ENCODE measurements at regions not wholly inside any gene's neighbourhood (a gene's known extent, or its start where the extent isn't known, plus 50 kb on each side); places are given as distances from the start of the nearest gene placed in this dataset.
"Not testable (repeated sequence)": the region's sequence is repeated elsewhere in the genome, so short reads cannot be mapped to it uniquely, and the experiment has no call there.

DNA sequence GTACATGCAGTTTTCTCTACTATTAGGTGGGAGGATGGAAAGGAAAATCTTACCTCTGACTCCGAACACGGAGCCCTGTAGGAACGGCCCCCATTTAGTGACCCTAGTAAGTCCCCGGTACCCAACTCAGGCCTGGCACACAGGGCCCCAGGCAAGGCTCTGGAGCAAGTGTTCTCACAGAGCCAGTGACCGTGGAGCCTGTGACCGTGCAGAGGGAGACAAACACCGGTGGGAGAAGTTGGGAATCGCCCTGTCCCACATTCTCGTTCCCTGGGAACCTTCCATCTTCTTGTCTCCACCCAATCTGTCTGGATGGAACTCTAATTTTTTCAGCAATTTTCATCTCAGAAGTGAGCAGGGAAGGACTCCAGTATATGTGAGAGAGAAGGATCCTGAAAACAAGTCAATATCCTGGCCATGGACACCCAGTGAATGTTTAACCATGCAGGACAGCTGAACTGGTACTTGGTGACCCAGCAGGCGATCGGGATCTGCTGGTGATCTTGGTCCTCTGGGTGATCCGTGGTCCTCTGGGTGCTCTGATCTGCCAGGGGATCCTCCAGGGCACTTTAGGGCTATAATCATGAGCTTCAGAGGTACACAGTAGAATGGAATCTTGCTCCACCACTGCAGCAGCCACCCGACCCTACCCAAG is 348.6 kb upstream of the ID2 start:
- no peak overlapping the region for H3K4me3 Mint-ChIP-seq
- no peaks in the 10 kb centered on the region for H3K27me3 Mint-ChIP-seq (ENCODE audit: low read depth)
- no peak for DNase-seq
- CTCF ChIA-PET = no interaction called here
- no peaks in the 10 kb centered on the region for H3K36me3 Mint-ChIP-seq (ENCODE audit: low read depth)
- peaks cover 15% of the 10 kb centered on the region for H3K4me1 Mint-ChIP-seq (ENCODE audit: low read depth)
- intact Hi-C loops (cut with micrococcal nuclease) = loop anchor here (2.0 kb wide), 1 partner anchor 137 kb away; no protein-coding TSS in a partner anchor
- no peaks in the 10 kb centered on the region for H3K9me3 Mint-ChIP-seq
- H3K27ac Mint-ChIP-seq = no peak overlapping the region

DNA sequence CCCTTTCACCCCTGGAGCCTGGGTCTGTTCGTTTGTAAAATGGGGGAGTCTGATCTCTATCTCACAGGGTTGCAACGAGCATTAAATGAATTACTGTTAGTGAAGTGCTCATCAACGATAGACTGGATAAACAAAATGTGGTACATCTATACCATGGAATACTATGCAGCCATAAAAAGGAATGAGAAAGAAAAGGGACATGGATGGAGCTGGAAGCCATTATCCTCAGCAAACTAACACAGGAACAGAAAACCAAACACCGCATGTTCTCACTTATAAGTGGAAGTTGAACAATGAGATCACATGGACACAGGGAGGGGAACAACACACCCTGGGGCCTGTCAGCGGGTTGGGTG is 348.0 kb upstream of the ID2 start:
- H3K36me3 Mint-ChIP-seq (ENCODE audit: low read depth); DNase-seq; H3K4me3 Mint-ChIP-seq; H3K27ac Mint-ChIP-seq; H3K9me3 Mint-ChIP-seq; H3K27me3 Mint-ChIP-seq (ENCODE audit: low read depth): not testable (repeated sequence)
- intact Hi-C loops (cut with micrococcal nuclease) = loop anchor here (2.0 kb wide), 1 partner anchor 137 kb away; no protein-coding TSS in a partner anchor
- CTCF ChIA-PET = interaction anchor here (0.6 kb wide), 1 partner anchor 1763 kb away, joined by 5 read pairs; no protein-coding TSS in a partner anchor
- H3K4me1 Mint-ChIP-seq (ENCODE audit: low read depth) = peaks cover 17% of the 10 kb centered on the region

GRCh38 chr2:8334866-8335325 is 347.0 kb upstream of the ID2 start:
- H3K27me3 Mint-ChIP-seq (ENCODE audit: low read depth) = no peaks in the 10 kb centered on the region
- intact Hi-C loops (cut with micrococcal nuclease) = no loop called here
- CTCF ChIA-PET = no interaction called here
- H3K9me3 Mint-ChIP-seq = no peaks in the 10 kb centered on the region
- no peak overlapping the region for H3K4me3 Mint-ChIP-seq
- peaks cover 15% of the 10 kb centered on the region for H3K4me1 Mint-ChIP-seq (ENCODE audit: low read depth)
- no peak for DNase-seq
- no peaks in the 10 kb centered on the region for H3K36me3 Mint-ChIP-seq (ENCODE audit: low read depth)
- no peak overlapping the region for H3K27ac Mint-ChIP-seq

- no peak for DNase-seq
- no peaks in the 10 kb centered on the region for H3K9me3 Mint-ChIP-seq
- no peak overlapping the region for H3K4me3 Mint-ChIP-seq
- no peaks in the 10 kb centered on the region for H3K27me3 Mint-ChIP-seq (ENCODE audit: low read depth)
- no peak overlapping the region for H3K27ac Mint-ChIP-seq
- CTCF ChIA-PET = interaction anchor here (0.6 kb wide), 1 partner anchor 594 kb away, joined by 3 read pairs; no protein-coding TSS in a partner anchor
- H3K36me3 Mint-ChIP-seq (ENCODE audit: low read depth) = no peaks in the 10 kb centered on the region
- H3K4me1 Mint-ChIP-seq (ENCODE audit: low read depth) = peaks cover 15% of the 10 kb centered on the region
- intact Hi-C loops (cut with micrococcal nuclease) = loop anchor here (2.0 kb wide), 1 partner anchor 207 kb away; no protein-coding TSS in a partner anchor
These were observed 346.1 kb upstream of the ID2 start for GRCh38 chr2:8335801-8336200.

- no peaks in the 10 kb centered on the region for H3K27me3 Mint-ChIP-seq (ENCODE audit: low read depth)
- peaks cover 15% of the 10 kb centered on the region for H3K4me1 Mint-ChIP-seq (ENCODE audit: low read depth)
- intact Hi-C loops (cut with micrococcal nuclease) = loop anchor here (1.0 to 2.0 kb wide), 3 partner anchors 35 to 205 kb away; no protein-coding TSS in a partner anchor
- H3K27ac Mint-ChIP-seq = peak overlapping the region; percentile 14
- CTCF ChIA-PET = interaction anchor here (0.6 to 0.8 kb wide), 2 partner anchors 34 to 35 kb away, joined by 3 read pairs; no protein-coding TSS in a partner anchor
- H3K9me3 Mint-ChIP-seq = no peaks in the 10 kb centered on the region
- H3K36me3 Mint-ChIP-seq (ENCODE audit: low read depth) = no peaks in the 10 kb centered on the region
- DNase-seq = peak; percentile 56
- no peak overlapping the region for H3K4me3 Mint-ChIP-seq
These were observed 344.5 kb upstream of the ID2 start for GRCh38 chr2:8337321-8337720.

DNA sequence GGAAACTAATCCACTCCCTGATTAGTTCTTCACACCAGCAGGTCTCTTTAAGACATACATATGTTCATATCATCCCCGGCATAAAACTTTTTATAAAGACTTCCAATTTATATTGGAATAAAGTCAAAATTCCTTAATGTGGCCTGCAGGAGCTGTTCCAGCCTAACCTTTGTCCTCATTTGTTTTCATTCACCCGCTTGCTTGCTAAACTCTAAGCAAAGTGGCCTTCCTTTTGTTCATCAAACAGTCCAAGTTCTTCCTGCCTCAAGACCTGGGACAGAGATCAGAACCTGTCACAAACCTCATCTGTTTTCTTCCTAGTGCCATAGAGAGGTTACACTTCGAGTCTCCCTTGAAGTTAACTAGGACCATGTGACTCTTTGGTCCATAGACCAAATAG is 339.4 kb upstream of the ID2 start:
- CTCF ChIA-PET = no interaction called here
- no peak for DNase-seq
- Mint-ChIP-seq H3K9me3 (no peaks in the 10 kb centered on the region), H3K27me3 (ENCODE audit: low read depth) (no peaks in the 10 kb centered on the region), H3K4me3 (no peak overlapping the region), H3K36me3 (ENCODE audit: low read depth) (no peaks in the 10 kb centered on the region), H3K4me1 (ENCODE audit: low read depth) (peaks cover 8% of the 10 kb centered on the region), H3K27ac (no peak overlapping the region)
- intact Hi-C loops (cut with micrococcal nuclease) = no loop called here

- Mint-ChIP-seq H3K27ac (no peak overlapping the region), H3K4me3 (no peak overlapping the region), H3K9me3 (no peaks in the 10 kb centered on the region), H3K4me1 (ENCODE audit: low read depth) (peaks cover 2% of the 10 kb centered on the region), H3K27me3 (ENCODE audit: low read depth) (no peaks in the 10 kb centered on the region), H3K36me3 (ENCODE audit: low read depth) (no peaks in the 10 kb centered on the region)
- intact Hi-C loops (cut with micrococcal nuclease) = no loop called here
- no peak for DNase-seq
- CTCF ChIA-PET = no interaction called here
These were observed 338.8 kb upstream of the ID2 start for GRCh38 chr2:8343031-8343430.

GRCh38 chr2:8344144-8345097 is 337.4 kb upstream of the ID2 start:
- Mint-ChIP-seq H3K4me1 (ENCODE audit: low read depth) (no peaks in the 10 kb centered on the region), H3K27me3 (ENCODE audit: low read depth) (no peaks in the 10 kb centered on the region), H3K9me3 (no peaks in the 10 kb centered on the region), H3K4me3 (no peak overlapping the region), H3K36me3 (ENCODE audit: low read depth) (no peaks in the 10 kb centered on the region), H3K27ac (no peak overlapping the region)
- CTCF ChIA-PET = interaction anchor here (0.6 kb wide), 1 partner anchor 984 kb away, joined by 3 read pairs; no protein-coding TSS in a partner anchor
- no peak for DNase-seq
- intact Hi-C loops (cut with micrococcal nuclease) = no loop called here

DNA sequence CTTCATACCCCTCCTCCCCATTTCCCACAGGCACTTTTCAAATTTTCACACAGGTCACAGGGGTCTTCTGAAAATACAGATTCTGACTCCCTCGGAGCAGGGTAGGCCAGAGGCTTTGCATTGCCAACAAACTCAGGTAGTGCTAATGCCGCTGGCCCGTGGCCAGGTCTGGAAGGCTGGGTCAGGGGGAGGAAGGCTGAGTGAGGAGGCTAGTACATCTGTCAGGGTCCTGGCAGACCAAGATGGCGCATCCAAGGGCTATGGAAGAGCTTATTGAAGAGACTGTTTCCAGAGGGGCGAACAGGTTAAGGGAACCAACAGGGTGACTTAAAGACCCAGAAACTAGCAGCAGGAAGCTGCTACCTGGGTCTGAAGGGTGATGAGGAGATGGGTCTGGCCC is 336.7 kb upstream of the ID2 start:
- Mint-ChIP-seq H3K4me3 (no peak overlapping the region), H3K4me1 (ENCODE audit: low read depth) (no peaks in the 10 kb centered on the region), H3K27ac (no peak overlapping the region), H3K36me3 (ENCODE audit: low read depth) (no peaks in the 10 kb centered on the region), H3K9me3 (no peaks in the 10 kb centered on the region), H3K27me3 (ENCODE audit: low read depth) (no peaks in the 10 kb centered on the region)
- no peak for DNase-seq
- intact Hi-C loops (cut with micrococcal nuclease) = no loop called here
- CTCF ChIA-PET = no interaction called here

GRCh38 chr2:8346208-8346607 is 335.6 kb upstream of the ID2 start:
- Mint-ChIP-seq H3K9me3 (no peaks in the 10 kb centered on the region), H3K27me3 (ENCODE audit: low read depth) (no peaks in the 10 kb centered on the region), H3K27ac (no peak overlapping the region), H3K4me3 (no peak overlapping the region), H3K36me3 (ENCODE audit: low read depth) (no peaks in the 10 kb centered on the region), H3K4me1 (ENCODE audit: low read depth) (no peaks in the 10 kb centered on the region)
- DNase-seq = no peak
- CTCF ChIA-PET = no interaction called here
- intact Hi-C loops (cut with micrococcal nuclease) = no loop called here

DNA sequence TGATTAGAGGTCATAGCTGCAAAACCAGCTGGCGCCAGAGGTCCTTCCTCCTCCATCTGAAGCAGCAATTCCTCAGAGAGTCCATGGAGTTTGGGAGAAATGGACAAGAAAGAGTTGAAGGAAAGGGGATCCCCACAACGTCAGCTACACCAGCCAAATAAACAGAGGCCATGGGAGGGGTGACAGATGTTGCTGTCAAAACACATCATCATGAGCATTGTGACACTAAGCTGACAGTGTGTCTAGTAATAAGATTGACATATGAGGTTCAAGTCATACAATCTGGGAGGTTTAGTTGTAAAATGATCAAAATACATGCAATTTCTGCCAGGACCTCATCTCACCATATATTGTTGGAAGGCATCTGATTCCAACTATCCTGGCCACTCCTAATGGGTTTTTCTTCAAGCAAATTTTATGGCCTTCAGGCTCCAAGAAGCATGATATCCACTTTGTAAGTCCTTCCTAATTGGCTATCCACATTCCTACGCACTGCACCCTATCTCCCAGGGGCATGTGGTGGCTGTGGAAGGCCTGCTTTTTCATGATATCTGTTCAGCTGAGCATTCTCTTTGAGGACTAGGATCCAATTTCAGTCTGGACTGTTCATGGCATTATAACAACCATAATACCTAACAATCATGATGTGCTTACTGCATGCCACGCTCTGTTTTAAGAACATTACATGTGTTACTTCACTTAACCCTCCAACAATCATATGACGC is 335.0 kb upstream of the ID2 start:
- CTCF ChIA-PET = no interaction called here
- H3K4me1 Mint-ChIP-seq (ENCODE audit: low read depth) = no peaks in the 10 kb centered on the region
- H3K27me3 Mint-ChIP-seq (ENCODE audit: low read depth) = no peaks in the 10 kb centered on the region
- intact Hi-C loops (cut with micrococcal nuclease) = no loop called here
- H3K27ac Mint-ChIP-seq = no peak overlapping the region
- no peak overlapping the region for H3K4me3 Mint-ChIP-seq
- H3K9me3 Mint-ChIP-seq = no peaks in the 10 kb centered on the region
- H3K36me3 Mint-ChIP-seq (ENCODE audit: low read depth) = no peaks in the 10 kb centered on the region
- DNase-seq = no peak

DNA sequence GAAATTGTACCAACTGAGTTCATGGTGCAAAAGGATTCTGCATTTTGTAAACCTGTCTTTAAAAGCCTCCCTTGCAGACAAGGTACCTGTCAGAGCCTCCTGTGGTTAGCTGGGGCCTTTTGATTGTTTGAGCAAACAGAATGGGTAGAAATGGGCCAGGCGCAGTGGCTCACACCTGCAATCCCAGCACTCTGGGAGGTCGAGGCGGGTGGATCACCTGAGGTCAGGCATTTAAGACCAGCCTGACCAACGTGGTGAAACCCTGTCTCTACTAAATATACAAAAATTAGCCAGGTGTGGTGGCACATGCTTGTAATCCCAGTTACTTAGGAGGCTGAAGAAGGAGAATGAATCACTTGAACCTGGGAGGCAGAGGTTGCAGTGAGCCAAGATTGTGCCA is 332.9 kb upstream of the ID2 start:
- H3K36me3 Mint-ChIP-seq (ENCODE audit: low read depth); H3K27me3 Mint-ChIP-seq (ENCODE audit: low read depth); H3K4me1 Mint-ChIP-seq (ENCODE audit: low read depth); H3K9me3 Mint-ChIP-seq; H3K4me3 Mint-ChIP-seq; CTCF ChIA-PET; H3K27ac Mint-ChIP-seq; DNase-seq; intact Hi-C loops (cut with micrococcal nuclease): not testable (repeated sequence)

Data from activated naive CD4-positive, alpha-beta T cell treated with anti-CD3 and anti-CD28 coated beads for 36 hours (primary cell).